A549 (cell line): ENCODE measurements at regions not wholly inside any gene's neighbourhood (a gene's known extent, or its start where the extent isn't known, plus 50 kb on each side); places are given as distances from the start of the nearest gene placed in this dataset.

Experiments used
- ATAC-seq, 2 experiments: fragments of 200-7000 bp in 1 of 2; fragments of >200 bp in 1 of 2; cut with Nextera tagmentation in 1 of 2; cut with Tn5 transposase in 1 of 2; 3 replicates each; pipeline versions ENCODE4 v1.8.0 to v1.9.1; 2018 to 2020; ENCODE audit warnings: mild to moderate bottlenecking in 1 of 2, moderate library complexity in 1 of 2
- CTCF ChIA-PET: fragments of 300-600 bp; sonication (Branson Sonifier 250); formaldehyde crosslinking; extraction: SDS; loops from one replicate; lab custom pipeline; 2021; ENCODE audit warnings: antibody characterized with exemption, inconsistent platforms; lab: Yijun Ruan, JAX
- POLR2A ChIA-PET: fragments of 350-600 bp; formaldehyde crosslinking; extraction: SDS; loops from one replicate; lab custom pipeline; 2021; ENCODE audit warnings: antibody characterized with exemption, inconsistent platforms; lab: Yijun Ruan, JAX
- DNase-seq, 2 experiments: peaks; one replicate each; pipeline versions ENCODE4 v3.0.0 to v3.0.0-alpha.2; 2011 to 2016; ENCODE audit warnings: low read depth in 1 of 2, low spot score in 1 of 2
- FAIRE-seq: peaks from 2 replicates; lab custom pipeline; 2011; peaks lifted over from hg19 to GRCh38; lab: Jason Lieb, UNC
- H3K27ac ChIP-seq, 2 experiments: fragments of >200 bp; sonication (Bioruptor Twin); formaldehyde crosslinking; 3 replicates each; pipeline ENCODE4 v1.5.1; 2016 to 2017
- H3K4me1 ChIP-seq: fragments of >200 bp; sonication (Bioruptor Twin); formaldehyde crosslinking; 3 replicates; pipeline ENCODE4 v1.6.1; 2016
- H3K4me2 ChIP-seq: fragments of >200 bp; sonication (Bioruptor Twin); formaldehyde crosslinking; 3 replicates; pipeline ENCODE4 v1.6.1; 2016
- H3K4me3 ChIP-seq: fragments of >200 bp; sonication (Bioruptor Twin); formaldehyde crosslinking; 3 replicates; pipeline ENCODE4 v1.5.1; 2016
- H3K9me3 ChIP-seq: fragments of >200 bp; sonication (Bioruptor Twin); formaldehyde crosslinking; 3 replicates; pipeline ENCODE4 v1.6.1; 2016
- TFCP2L1 ChIP-seq: fragments of 250-450 bp; sonication (Bioruptor Pico); IDR thresholded peaks from 2 replicates; pipeline ENCODE4 v1.5.0; 2021; ENCODE audit warnings: mild to moderate bottlenecking
- WGBS: methylation state at CpG from one replicate; pipeline ENCODE4 v1.1.6; 2017; ENCODE audit errors: missing lambda C conversion rate; 5-methylcytosine and 5-hydroxymethylcytosine counted together
- small RNA-seq, 6 experiments: library from RNA; depleted of rRNA; stranded (forward); fragments of <200 nt; gene quantifications; one replicate each; pipeline ENCODE3, GENCODE V24; 2012
- TF ChIP-seq, protein P1 (sequence below): fragments of 250-450 bp; sonication (Bioruptor Pico); IDR thresholded peaks from 2 replicates; pipeline ENCODE4 v1.5.0; 2020; ENCODE audit warnings: low read depth, mild to moderate bottlenecking, moderate library complexity
- TF ChIP-seq, protein P2 (sequence below): IDR thresholded peaks from 2 replicates; pipeline ENCODE4 v1.6.1; 2012; ENCODE audit warnings: low read depth, borderline replicate concordance

DNA sequence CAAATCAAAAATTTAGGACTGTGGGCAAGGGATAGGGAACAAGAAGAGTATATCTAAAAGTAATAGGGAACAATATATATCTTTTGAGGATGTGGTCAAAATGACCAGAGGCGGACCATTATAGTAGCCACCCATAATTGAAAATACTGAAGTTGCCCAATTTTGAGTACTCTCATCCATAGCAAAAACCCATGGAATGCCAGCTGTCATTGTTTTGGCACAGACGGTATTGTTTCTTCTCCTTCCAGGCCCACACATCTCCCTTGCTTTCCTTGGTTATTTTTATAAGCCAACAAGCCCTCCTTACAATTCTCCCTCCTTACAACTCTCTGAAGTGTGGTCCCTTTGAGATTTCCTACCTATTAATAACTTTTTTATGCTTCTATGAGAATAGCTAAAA, 50.4 kb upstream of the RGMB start:
- DNase-seq: no peak
- Histone ChIP-seq H3K4me3 (no peak overlapping the region), H3K27ac (no peak overlapping the region), H3K9me3 (no peaks in the 10 kb centered on the region), H3K4me2 (no peak overlapping the region), H3K4me1 (no peaks in the 10 kb centered on the region)
- 36% methylated on average over 2 of the region's 2 CpGs for WGBS
- no peak for ATAC-seq
- ChIA-PET POLR2A (no interaction called here), CTCF (interaction anchor here (0.9 kb wide), 1 partner anchor 201 kb away, joined by 3 read pairs; no protein-coding TSS in a partner anchor)
- TF ChIP-seq, protein P1, sequence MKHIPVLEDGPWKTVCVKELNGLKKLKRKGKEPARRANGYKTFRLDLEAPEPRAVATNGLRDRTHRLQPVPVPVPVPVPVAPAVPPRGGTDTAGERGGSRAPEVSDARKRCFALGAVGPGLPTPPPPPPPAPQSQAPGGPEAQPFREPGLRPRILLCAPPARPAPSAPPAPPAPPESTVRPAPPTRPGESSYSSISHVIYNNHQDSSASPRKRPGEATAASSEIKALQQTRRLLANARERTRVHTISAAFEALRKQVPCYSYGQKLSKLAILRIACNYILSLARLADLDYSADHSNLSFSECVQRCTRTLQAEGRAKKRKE (CRISPR knock-in tag): no peak
- TF ChIP-seq TFCP2L1 (CRISPR knock-in tag): no peak
- TF ChIP-seq, protein P2, sequence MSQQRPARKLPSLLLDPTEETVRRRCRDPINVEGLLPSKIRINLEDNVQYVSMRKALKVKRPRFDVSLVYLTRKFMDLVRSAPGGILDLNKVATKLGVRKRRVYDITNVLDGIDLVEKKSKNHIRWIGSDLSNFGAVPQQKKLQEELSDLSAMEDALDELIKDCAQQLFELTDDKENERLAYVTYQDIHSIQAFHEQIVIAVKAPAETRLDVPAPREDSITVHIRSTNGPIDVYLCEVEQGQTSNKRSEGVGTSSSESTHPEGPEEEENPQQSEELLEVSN: no peak
- FAIRE-seq: no peak

Small RNA genes lying in the stretch of these regions (small RNA-seq; reads per million reads assigned to genes)
- gene AC008834.1 (0 reads per million in 6 experiments), gene AC074133.1 (0 reads per million in 6 experiments), gene MRPS35P2 (0 reads per million in 6 experiments)
